Thymus (tissue), 11 donors: ENCODE measurements at regions not wholly inside any gene's neighbourhood (a gene's known extent, or its start where the extent isn't known, plus 50 kb on each side); places are given as distances from the start of the nearest gene placed in this dataset.

ENCODE experiments used
- DNase-seq, 9 donors: peaks; one replicate each; pipeline ENCODE4 v3.0.0-alpha.2; 2013; ENCODE audit warnings: low spot score in 9 of 9, low read depth in 6 of 9, missing footprints in 1 of 9
- H3K27ac ChIP-seq, 2 donors: one replicate each; pipeline ENCODE4 v1.5.1; 2013; ENCODE audit warnings: control low read depth in 1 of 2, low read depth in 1 of 2, low read length in 1 of 2, mild to moderate bottlenecking in 1 of 2, moderate library complexity in 1 of 2
- H3K27me3 ChIP-seq, 2 donors: one replicate each; pipeline ENCODE4 v1.5.1; 2013; ENCODE audit warnings: low read length in 1 of 2; ENCODE audit not compliant: control insufficient read depth in 2 of 2, insufficient read depth in 1 of 2
- H3K36me3 ChIP-seq, 2 donors: one replicate each; pipeline ENCODE4 v1.5.1; 2013; ENCODE audit warnings: low read length in 1 of 2, mild to moderate bottlenecking in 1 of 2, moderate library complexity in 1 of 2; ENCODE audit not compliant: control insufficient read depth in 2 of 2, insufficient read depth in 2 of 2
- H3K4me1 ChIP-seq, 2 donors: one replicate each; pipeline ENCODE4 v1.5.1; 2013; ENCODE audit warnings: low read length in 2 of 2; ENCODE audit not compliant: control insufficient read depth in 2 of 2, insufficient read depth in 2 of 2
- H3K4me3 ChIP-seq, 2 donors: one replicate each; pipeline ENCODE4 v1.5.1; 2013; ENCODE audit warnings: low read length in 2 of 2, control low read depth in 1 of 2, mild to moderate bottlenecking in 1 of 2
- H3K9me3 ChIP-seq, 2 donors: one replicate each; pipeline ENCODE4 v1.5.1; 2013; ENCODE audit warnings: low read length in 1 of 2, mild to moderate bottlenecking in 1 of 2; ENCODE audit not compliant: control insufficient read depth in 2 of 2, insufficient read depth in 1 of 2
- WGBS: extraction: QIAGEN DNeasy Blood & Tissue Kit; methylation state at CpG from one replicate; pipeline ENCODE4 v1.1.7; 2013; 5-methylcytosine and 5-hydroxymethylcytosine counted together
- donor health status: healthy.

DNA sequence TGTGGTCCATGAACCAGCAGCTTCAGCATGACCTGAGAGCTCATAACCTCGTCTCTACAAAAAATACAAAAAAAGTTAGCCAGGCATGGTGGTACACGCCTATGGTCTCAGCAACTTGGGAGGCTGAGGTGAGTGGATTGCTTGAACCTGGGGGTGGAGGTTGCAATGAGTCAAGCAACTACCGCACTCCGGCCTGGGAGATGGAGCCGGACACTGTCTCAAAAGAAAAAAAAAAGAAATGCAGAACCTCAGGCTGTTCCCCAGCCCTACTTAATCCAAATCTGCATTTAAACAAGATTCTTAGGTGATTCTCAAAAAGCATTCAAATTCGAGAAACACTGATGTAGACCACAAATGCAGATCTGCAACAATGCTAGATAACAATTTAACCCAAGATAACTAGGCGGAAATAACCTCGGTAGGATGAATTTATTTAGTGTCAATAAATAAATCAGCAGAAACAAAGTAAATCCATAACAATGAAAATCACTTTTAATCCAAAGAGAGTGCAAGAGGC is 203.5 kb downstream of the SP3 start:
- Histone ChIP-seq H3K4me1 (no peaks in the 10 kb centered on the region), H3K36me3 (no peaks in the 10 kb centered on the region), H3K27me3 (peaks cover 0 to 23% of the 10 kb centered on the region in 2 donors), H3K27ac (no peak overlapping the region), H3K4me3 (no peak overlapping the region), H3K9me3 (no peaks in the 10 kb centered on the region)
- WGBS: 90% methylated on average over 8 of the region's 8 CpGs
- no peak for DNase-seq

DNA sequence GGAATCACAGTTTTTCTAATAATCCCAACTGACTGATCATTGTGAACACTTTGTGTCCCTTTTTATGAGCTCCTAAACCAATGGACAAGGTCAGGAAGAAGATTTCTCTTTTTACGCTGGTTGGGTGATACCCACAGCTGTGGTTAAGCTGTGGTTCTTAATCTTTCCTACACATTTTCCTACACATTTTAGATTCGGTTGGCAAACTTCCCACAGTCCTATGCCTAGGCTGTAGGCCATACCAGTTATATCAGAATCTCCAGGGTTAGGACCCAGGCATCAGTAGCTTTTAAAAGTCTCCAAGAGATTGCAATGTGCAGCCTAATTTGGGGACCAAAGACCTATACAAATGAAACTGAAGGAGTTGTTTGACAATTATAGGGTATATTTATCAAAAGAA is 203.0 kb downstream of the SP3 start:
- Histone ChIP-seq H3K36me3 (no peaks in the 10 kb centered on the region), H3K27me3 (peaks cover 0 to 23% of the 10 kb centered on the region in 2 donors), H3K27ac (no peak overlapping the region), H3K9me3 (no peaks in the 10 kb centered on the region), H3K4me3 (no peak overlapping the region), H3K4me1 (no peaks in the 10 kb centered on the region)
- 8% methylated on average over 2 of the region's 2 CpGs for WGBS
- DNase-seq: no peak

- Histone ChIP-seq H3K4me1 (no peaks in the 10 kb centered on the region), H3K27me3 (peaks cover 0 to 21% of the 10 kb centered on the region in 2 donors), H3K4me3 (no peak overlapping the region), H3K36me3 (no peaks in the 10 kb centered on the region), H3K9me3 (no peaks in the 10 kb centered on the region), H3K27ac (no peak overlapping the region)
- 96% methylated on average over 2 of the region's 2 CpGs for WGBS
- no peak for DNase-seq
Observed at GRCh38 chr2:173762864-173763263, 202.3 kb downstream of the SP3 start.

DNA sequence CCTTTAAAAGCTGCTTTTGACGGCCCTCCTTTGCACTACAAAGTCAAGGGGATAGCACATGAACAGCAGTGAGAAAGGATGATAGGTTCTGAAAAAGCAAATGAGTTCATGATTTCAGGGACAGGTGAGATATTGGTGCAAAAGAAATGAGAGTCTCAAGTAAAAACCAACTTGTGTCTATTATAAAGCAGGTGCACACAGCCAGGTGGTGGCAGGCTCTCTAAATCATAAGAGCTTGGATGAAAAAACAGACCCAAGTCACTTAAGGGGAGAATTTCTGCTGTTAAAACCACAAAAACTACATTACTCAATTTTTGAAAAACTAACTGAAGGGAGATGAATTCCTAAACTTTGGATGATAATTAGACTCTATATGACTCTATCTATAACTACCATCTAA is 201.5 kb downstream of the SP3 start:
- WGBS: 95% methylated on average over 1 of the region's 1 CpG
- H3K27me3 ChIP-seq: peaks cover 0 to 20% of the 10 kb centered on the region in 2 donors

GRCh38 chr2:173764094-173764493 is 201.1 kb downstream of the SP3 start:
- Histone ChIP-seq H3K4me3 (no peak overlapping the region), H3K27ac (no peak overlapping the region), H3K4me1 (no peaks in the 10 kb centered on the region), H3K36me3 (no peaks in the 10 kb centered on the region), H3K9me3 (no peaks in the 10 kb centered on the region), H3K27me3 (peaks cover 0 to 18% of the 10 kb centered on the region in 2 donors)
- no peak for DNase-seq
- WGBS: 95% methylated on average over 6 of the region's 6 CpGs

More for the DNA sequence above, 201.5 kb downstream of the SP3 start:
- no peak overlapping the region for H3K4me3 ChIP-seq
- no peak overlapping the region for H3K27ac ChIP-seq
- H3K36me3 ChIP-seq: no peaks in the 10 kb centered on the region
- no peak for DNase-seq
- no peaks in the 10 kb centered on the region for H3K4me1 ChIP-seq
- no peaks in the 10 kb centered on the region for H3K9me3 ChIP-seq

DNA sequence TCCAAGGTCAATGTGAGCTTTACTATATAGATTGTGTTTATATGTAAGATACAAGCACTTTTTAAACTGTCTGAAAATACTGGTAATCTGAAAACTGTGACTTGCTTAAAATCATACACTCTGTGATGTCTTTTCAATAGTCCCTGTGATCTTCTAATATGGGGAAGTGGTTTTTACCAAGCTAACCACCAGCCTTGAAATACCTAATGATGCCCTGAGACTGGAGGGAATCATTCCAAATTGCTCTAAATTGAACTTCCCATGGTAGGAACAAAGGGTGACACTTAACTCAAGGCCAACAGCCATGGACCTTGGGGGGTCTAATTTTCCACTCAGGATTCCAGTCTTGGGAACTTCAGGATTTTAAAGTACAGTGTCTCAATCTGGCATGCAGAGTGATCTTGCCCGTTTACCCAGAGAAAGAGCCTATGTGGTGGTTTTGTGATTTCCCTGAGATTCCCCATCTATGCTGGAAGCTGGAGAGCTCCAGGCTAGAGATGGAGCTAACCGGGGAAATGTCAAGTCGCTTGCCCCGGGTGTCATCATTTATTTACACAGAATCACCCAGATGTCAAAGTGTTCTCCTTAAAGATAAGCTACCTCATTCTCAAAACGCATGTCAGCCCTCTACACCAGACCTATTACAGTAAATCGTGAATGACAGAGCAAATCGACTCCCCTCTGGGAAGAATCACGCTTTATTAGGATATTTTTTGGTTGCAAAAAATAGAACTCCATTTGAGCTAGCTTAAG is 198.5 kb downstream of the SP3 start:
- Histone ChIP-seq H3K36me3 (no peaks in the 10 kb centered on the region), H3K9me3 (no peaks in the 10 kb centered on the region), H3K27ac (no peak overlapping the region), H3K27me3 (peaks cover 0 to 9% of the 10 kb centered on the region in 2 donors), H3K4me1 (no peaks in the 10 kb centered on the region), H3K4me3 (no peak overlapping the region)
- DNase-seq: no peak
- 89% methylated on average over 8 of the region's 8 CpGs for WGBS

DNA sequence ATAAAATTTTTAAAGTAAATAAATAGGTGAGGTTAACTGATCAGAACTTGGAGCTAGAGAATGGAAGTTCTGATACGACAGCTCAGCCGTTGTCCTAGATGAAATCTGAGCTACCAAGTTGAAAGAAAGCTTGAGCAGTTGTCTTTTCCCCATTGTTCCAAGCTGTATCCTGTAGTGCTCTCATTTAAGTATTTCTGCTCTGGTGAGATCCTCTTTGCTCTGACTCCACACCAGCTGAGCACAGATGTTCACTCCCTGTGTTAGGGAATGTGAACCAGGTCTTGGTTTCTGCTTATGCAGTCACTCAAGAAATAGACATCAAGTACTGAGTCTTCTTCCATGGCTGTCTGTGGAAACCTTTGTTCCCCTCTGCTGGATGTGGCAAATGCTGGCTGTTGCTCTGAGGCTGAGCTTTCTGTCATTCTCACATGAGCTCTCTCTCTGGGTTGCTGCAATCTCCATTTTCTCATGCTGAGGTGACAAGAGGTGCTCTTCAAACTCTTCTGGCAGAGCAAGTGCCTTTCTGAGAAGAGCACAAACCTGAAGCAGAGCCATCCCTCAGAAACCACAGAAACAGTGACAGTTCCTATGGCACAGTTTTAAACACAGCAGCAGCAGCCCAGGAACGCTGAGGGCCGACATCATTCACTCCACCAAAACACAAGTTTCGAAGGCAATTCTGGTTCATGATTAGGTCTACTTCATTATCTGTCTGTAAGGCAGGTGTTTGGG is 194.1 kb downstream of the SP3 start:
- no peaks in the 10 kb centered on the region for H3K4me1 ChIP-seq
- no peak for DNase-seq
- WGBS: 89% methylated on average over 5 of the region's 5 CpGs
- no peaks in the 10 kb centered on the region for H3K36me3 ChIP-seq
- peaks cover 0 to 5% of the 10 kb centered on the region in 2 donors for H3K27me3 ChIP-seq
- H3K9me3 ChIP-seq: no peaks in the 10 kb centered on the region
- H3K4me3 ChIP-seq: no peak overlapping the region
- no peak overlapping the region for H3K27ac ChIP-seq

DNA sequence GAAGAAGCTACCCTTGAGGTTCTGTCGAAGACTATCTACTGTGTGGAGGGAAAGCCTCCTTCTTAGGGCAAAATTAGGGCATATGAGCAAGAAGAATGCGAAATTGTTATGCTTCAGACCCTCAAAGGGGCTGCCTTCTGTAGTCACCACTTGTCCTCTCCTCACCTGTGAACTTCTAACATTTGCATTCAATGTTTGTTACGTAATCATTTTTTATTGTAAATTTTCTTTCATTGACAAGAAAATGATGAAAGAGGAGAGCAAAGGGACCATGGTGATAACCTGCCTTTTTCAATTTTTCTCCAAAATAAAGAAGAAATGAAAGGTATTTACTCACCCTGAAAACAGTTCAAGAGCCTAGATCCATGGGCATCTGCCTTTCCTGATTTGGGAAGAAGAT is 193.0 kb downstream of the SP3 start:
- no peak for DNase-seq
- H3K4me3 ChIP-seq: no peak overlapping the region
- H3K9me3 ChIP-seq: no peaks in the 10 kb centered on the region
- no peak overlapping the region for H3K27ac ChIP-seq
- no peaks in the 10 kb centered on the region for H3K36me3 ChIP-seq
- 92% methylated on average over 3 of the region's 3 CpGs for WGBS
- H3K4me1 ChIP-seq: no peaks in the 10 kb centered on the region
- peaks cover 0 to 5% of the 10 kb centered on the region in 2 donors for H3K27me3 ChIP-seq

DNA sequence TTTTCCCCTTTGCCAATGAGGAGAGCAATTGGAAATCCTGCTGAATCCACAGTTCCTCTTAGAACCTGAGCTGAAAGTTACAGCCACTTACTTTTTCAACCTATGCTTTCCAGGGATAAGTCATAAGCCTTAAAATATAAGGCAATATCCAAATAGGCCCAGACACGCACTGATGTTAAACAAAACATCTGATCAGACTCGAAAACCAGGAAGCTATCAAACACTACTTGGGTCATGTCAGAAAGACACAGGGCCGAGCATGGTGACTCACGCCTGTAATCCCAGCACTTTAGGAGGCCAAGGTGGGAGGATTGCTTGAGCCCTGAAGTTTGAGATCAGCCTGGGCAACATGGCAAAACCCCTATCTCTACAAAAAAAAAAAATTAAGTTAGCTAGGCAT is 192.1 kb downstream of the SP3 start:
- Histone ChIP-seq H3K36me3 (no peaks in the 10 kb centered on the region), H3K4me1 (no peaks in the 10 kb centered on the region), H3K27ac (no peak overlapping the region), H3K4me3 (no peak overlapping the region), H3K27me3 (peaks cover 0 to 5% of the 10 kb centered on the region in 2 donors), H3K9me3 (no peaks in the 10 kb centered on the region)
- WGBS: 96% methylated on average over 4 of the region's 4 CpGs
- DNase-seq: no peak
